ENCODE measurements at regions not wholly inside any gene's neighbourhood (a gene's known extent, or its start where the extent isn't known, plus 50 kb on each side); places are given as distances from the start of the nearest gene placed in this dataset.

- no peak for TF ChIP-seq CTCF (conservative IDR thresholded peaks at IDR 0.05; ENCODE audit: low read depth, low read length)
- TF ChIP-seq EZH2 (IDR thresholded peaks at IDR 0.05; ENCODE audit: low read length, unreplicated experiment) = no peak
Observed at GRCh38 chr4:100969925-100970324, 377.4 kb downstream of the PPP3CA start.
